ENCODE measurements at regions not wholly inside any gene's neighbourhood (a gene's known extent, or its start where the extent isn't known, plus 50 kb on each side); places are given as distances from the start of the nearest gene placed in this dataset.
A peak's percentile ranks its signal among the peaks of the same experiment; 100 is the strongest.

GRCh38 chr7:106348231-106348630 lies 63.4 kb upstream of the NAMPT start:
- ATAC-seq = no peak
- TF ChIP-seq ZFP30 (CRISPR knock-in tag; IDR thresholded peaks at IDR 0.05) = no peak
- no peak for TF ChIP-seq ZNF8 (CRISPR knock-in tag; IDR thresholded peaks at IDR 0.05)
- no peak for TF ChIP-seq PATZ1 (CRISPR knock-in tag; IDR thresholded peaks at IDR 0.05; ENCODE audit: borderline replicate concordance)
- no peak for TF ChIP-seq SNAI2 (CRISPR knock-in tag; IDR thresholded peaks at IDR 0.05)
- no peak for TF ChIP-seq TSHZ2 (CRISPR knock-in tag; IDR thresholded peaks at IDR 0.05)

- no peak for ATAC-seq
Observed at GRCh38 chr7:106347229-106347833, 62.5 kb upstream of the NAMPT start.

GRCh38 chr7:106346678-106347217 lies 62.0 kb upstream of the NAMPT start:
- peak; percentile 81 for ATAC-seq
- TF ChIP-seq PATZ1 (CRISPR knock-in tag; IDR thresholded peaks at IDR 0.05; ENCODE audit: borderline replicate concordance) = peak; percentile 75
- no peak for TF ChIP-seq CREB5 (CRISPR knock-in tag; IDR thresholded peaks at IDR 0.05; ENCODE audit: low read depth)
- TF ChIP-seq ISL1 (CRISPR knock-in tag; IDR thresholded peaks at IDR 0.05) = no peak
- TF ChIP-seq ZNF70 (CRISPR knock-in tag; IDR thresholded peaks at IDR 0.05) = no peak
- no peak for TF ChIP-seq SNAI2 (CRISPR knock-in tag; IDR thresholded peaks at IDR 0.05)
- no peak for TF ChIP-seq BACH2 (CRISPR knock-in tag; IDR thresholded peaks at IDR 0.05; ENCODE audit: borderline replicate concordance)
- TF ChIP-seq ZC3H10 (CRISPR knock-in tag; IDR thresholded peaks at IDR 0.05) = peak; percentile 95
- no peak for TF ChIP-seq ZNF565 (CRISPR knock-in tag; conservative IDR thresholded peaks at IDR 0.05; ENCODE audit: low read depth)
- 0 out of 2 replicates have a peak, but pooled peaks have one; percentile 29 for TF ChIP-seq RARB (CRISPR knock-in tag; IDR thresholded peaks at IDR 0.05)
- no peak for TF ChIP-seq TCF4 (CRISPR knock-in tag; IDR thresholded peaks at IDR 0.05; ENCODE audit: borderline replicate concordance)
- TF ChIP-seq ZNF8 (CRISPR knock-in tag; IDR thresholded peaks at IDR 0.05) = no peak
- TF ChIP-seq TOX (CRISPR knock-in tag; IDR thresholded peaks at IDR 0.05; ENCODE audit: borderline replicate concordance) = peak; percentile 95

More at GRCh38 chr7:106347229-106347833, 62.5 kb upstream of the NAMPT start:
- TF ChIP-seq ZNF8 (CRISPR knock-in tag; IDR thresholded peaks at IDR 0.05) (no peak), SNAI2 (CRISPR knock-in tag; IDR thresholded peaks at IDR 0.05) (no peak), ARNTL (CRISPR knock-in tag; IDR thresholded peaks at IDR 0.05; ENCODE audit: borderline replicate concordance, low read depth) (no peak), TSHZ2 (CRISPR knock-in tag; IDR thresholded peaks at IDR 0.05) (no peak), ESRRG (CRISPR knock-in tag; IDR thresholded peaks at IDR 0.05) (no peak), RARB (CRISPR knock-in tag; IDR thresholded peaks at IDR 0.05) (no peak), CSDC2 (CRISPR knock-in tag; IDR thresholded peaks at IDR 0.05) (no peak), PPARA (CRISPR knock-in tag; IDR thresholded peaks at IDR 0.05; ENCODE audit: borderline replicate concordance) (no peak), CSRNP3 (CRISPR knock-in tag; IDR thresholded peaks at IDR 0.05) (no peak)

All from SK-N-SH treated with all-trans-retinoic acid at 6 μM for 48 hours (cell line).